ENCODE measurements at regions not wholly inside any gene's neighbourhood (a gene's known extent, or its start where the extent isn't known, plus 50 kb on each side); places are given as distances from the start of the nearest gene placed in this dataset.

- no peaks in the 10 kb centered on the region for H4K20me1 ChIP-seq (ENCODE audit: insufficient read depth)
- no peak overlapping the region for H3K4me3 ChIP-seq (IDR thresholded peaks at IDR 0.05; ENCODE audit: insufficient read depth, low read depth, low read length)
- H3K36me3 ChIP-seq (ENCODE audit: insufficient read depth) = no peaks in the 10 kb centered on the region
- no peak overlapping the region for H3K4me2 ChIP-seq
- no peaks in the 10 kb centered on the region for H3K27me3 ChIP-seq (ENCODE audit: insufficient read depth, low read depth)
- no peak overlapping the region for H3K9ac ChIP-seq
- H3K4me1 ChIP-seq (ENCODE audit: low read depth, poor library complexity, severe bottlenecking) = no peaks in the 10 kb centered on the region
- H3K79me2 ChIP-seq (ENCODE audit: insufficient read depth, low read depth) = no peaks in the 10 kb centered on the region
- H3K27ac ChIP-seq = no peak overlapping the region
- TF ChIP-seq CTCF (conservative IDR thresholded peaks at IDR 0.05; ENCODE audit: low read depth, low read length) = no peak
- H2AFZ ChIP-seq (ENCODE audit: low read depth) = no peak overlapping the region
These were observed 601.3 kb upstream of the GHITM start for GRCh38 chr10:83538047-83538446.

GRCh38 chr10:83539528-83540308, 599.6 kb upstream of the GHITM start:
- Histone ChIP-seq H3K36me3 (ENCODE audit: insufficient read depth) (no peaks in the 10 kb centered on the region), H3K9ac (no peak overlapping the region), H3K79me2 (ENCODE audit: insufficient read depth, low read depth) (no peaks in the 10 kb centered on the region), H3K4me2 (no peak overlapping the region), H2AFZ (ENCODE audit: low read depth) (no peak overlapping the region), H3K27ac (no peak overlapping the region), H3K27me3 (ENCODE audit: insufficient read depth, low read depth) (no peaks in the 10 kb centered on the region), H3K4me1 (ENCODE audit: low read depth, poor library complexity, severe bottlenecking) (no peaks in the 10 kb centered on the region), H4K20me1 (ENCODE audit: insufficient read depth) (no peaks in the 10 kb centered on the region), H3K4me3 (IDR thresholded peaks at IDR 0.05; ENCODE audit: insufficient read depth, low read depth, low read length) (no peak overlapping the region)
- no peak for TF ChIP-seq CTCF (conservative IDR thresholded peaks at IDR 0.05; ENCODE audit: low read depth, low read length)

- Histone ChIP-seq H3K27me3 (ENCODE audit: insufficient read depth, low read depth) (no peaks in the 10 kb centered on the region), H2AFZ (ENCODE audit: low read depth) (no peak overlapping the region), H3K36me3 (ENCODE audit: insufficient read depth) (no peaks in the 10 kb centered on the region), H3K27ac (no peak overlapping the region), H3K79me2 (ENCODE audit: insufficient read depth, low read depth) (no peaks in the 10 kb centered on the region), H3K9ac (no peak overlapping the region), H3K4me1 (ENCODE audit: low read depth, poor library complexity, severe bottlenecking) (no peaks in the 10 kb centered on the region), H4K20me1 (ENCODE audit: insufficient read depth) (no peaks in the 10 kb centered on the region), H3K4me2 (no peak overlapping the region), H3K4me3 (IDR thresholded peaks at IDR 0.05; ENCODE audit: insufficient read depth, low read depth, low read length) (no peak overlapping the region)
- no peak for TF ChIP-seq CTCF (conservative IDR thresholded peaks at IDR 0.05; ENCODE audit: low read depth, low read length)
These were observed 598.3 kb upstream of the GHITM start for GRCh38 chr10:83541046-83541445.

DNA sequence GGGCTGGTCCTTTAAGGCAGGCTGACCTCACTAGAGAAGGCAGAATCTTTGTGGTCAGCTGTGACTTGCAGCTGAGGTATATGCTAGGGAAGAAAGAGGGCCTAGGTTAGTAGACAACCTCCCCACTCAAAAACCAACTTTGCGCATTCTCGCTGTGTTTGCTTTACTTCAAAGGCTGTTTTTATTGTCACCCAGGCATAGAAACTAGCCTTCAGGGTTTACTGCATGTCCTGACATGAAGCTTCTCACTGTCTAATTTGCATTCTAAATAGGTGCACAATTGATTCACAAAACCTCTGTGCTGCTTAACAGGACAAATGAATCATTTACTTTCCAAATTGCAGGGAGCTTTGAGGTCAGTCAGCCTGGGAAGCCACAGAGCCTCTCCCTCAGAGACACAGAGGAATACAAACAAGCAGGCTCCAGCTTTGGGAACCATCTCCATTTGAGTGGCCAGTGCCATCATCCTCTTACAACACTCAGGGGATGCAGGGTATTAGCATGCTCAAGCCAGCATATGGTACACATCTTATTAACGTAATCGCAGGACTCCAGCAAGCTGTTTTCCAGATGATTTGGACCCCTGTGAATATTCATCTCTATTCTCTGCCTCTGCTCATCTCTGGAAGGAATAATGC, 596.4 kb upstream of the GHITM start:
- Histone ChIP-seq H3K27ac (no peak overlapping the region), H3K4me3 (IDR thresholded peaks at IDR 0.05; ENCODE audit: insufficient read depth, low read depth, low read length) (no peak overlapping the region), H4K20me1 (ENCODE audit: insufficient read depth) (no peaks in the 10 kb centered on the region), H3K9ac (no peak overlapping the region), H3K79me2 (ENCODE audit: insufficient read depth, low read depth) (no peaks in the 10 kb centered on the region), H3K27me3 (ENCODE audit: insufficient read depth, low read depth) (no peaks in the 10 kb centered on the region), H3K4me1 (ENCODE audit: low read depth, poor library complexity, severe bottlenecking) (no peaks in the 10 kb centered on the region), H3K4me2 (no peak overlapping the region), H2AFZ (ENCODE audit: low read depth) (no peak overlapping the region), H3K36me3 (ENCODE audit: insufficient read depth) (no peaks in the 10 kb centered on the region)
- no peak for TF ChIP-seq CTCF (conservative IDR thresholded peaks at IDR 0.05; ENCODE audit: low read depth, low read length)

Measured in KMS-11 (cell line).